GM12891 (cell line): ENCODE measurements at regions not wholly inside any gene's neighbourhood (a gene's known extent, or its start where the extent isn't known, plus 50 kb on each side); places are given as distances from the start of the nearest gene placed in this dataset.

Experiments
- DNase-seq: peaks from one replicate; pipeline ENCODE4 v3.0.0; 2011; ENCODE audit warnings: low spot score; ENCODE audit not compliant: insufficient read length
- FAIRE-seq: peaks from 2 replicates; lab custom pipeline; 2011; peaks lifted over from hg19 to GRCh38; lab: Jason Lieb, UNC
- PAX5 ChIP-seq: IDR thresholded peaks from 2 replicates; pipeline ENCODE4 v1.6.1; 2011; ENCODE audit warnings: low read length, moderate library complexity, mild to moderate bottlenecking; ENCODE audit not compliant: insufficient read depth, severe bottlenecking
- POLR2A ChIP-seq: IDR thresholded peaks from 2 replicates; pipeline ENCODE4 v1.6.1; 2011; ENCODE audit warnings: low read depth, low read length, control low read depth
- POLR2AphosphoS5 ChIP-seq: IDR thresholded peaks from 2 replicates; pipeline ENCODE4 v1.6.1; 2011; ENCODE audit warnings: low read depth, low read length, control low read depth
- POU2F2 ChIP-seq: IDR thresholded peaks from 2 replicates; pipeline ENCODE4 v1.6.1; 2011; ENCODE audit warnings: low read depth, mild to moderate bottlenecking, control low read depth, low read length, moderate library complexity
- SPI1 ChIP-seq: IDR thresholded peaks from 2 replicates; pipeline ENCODE4 v1.6.1; 2011; ENCODE audit warnings: low read depth, low read length, control low read depth
- TAF1 ChIP-seq: IDR thresholded peaks from 2 replicates; pipeline ENCODE4 v1.6.1; 2011; ENCODE audit warnings: low read depth, low read length, control low read depth

- FAIRE-seq (no peak), DNase-seq (no peak)
- TF ChIP-seq PAX5 (no peak), POLR2A (no peak), TAF1 (no peak), SPI1 (no peak), POLR2AphosphoS5 (no peak), POU2F2 (no peak)
Measured at GRCh38 chr7:31448649-31449048, 65.2 kb upstream of the ITPRID1 start.

- DNase-seq (no peak), FAIRE-seq (no peak)
- TF ChIP-seq PAX5: no peak
- TF ChIP-seq POLR2AphosphoS5: no peak
- TF ChIP-seq TAF1: no peak
- no peak for TF ChIP-seq POU2F2
- TF ChIP-seq POLR2A: no peak
Measured at GRCh38 chr7:31455844-31456243, 58.0 kb upstream of the ITPRID1 start.

DNA sequence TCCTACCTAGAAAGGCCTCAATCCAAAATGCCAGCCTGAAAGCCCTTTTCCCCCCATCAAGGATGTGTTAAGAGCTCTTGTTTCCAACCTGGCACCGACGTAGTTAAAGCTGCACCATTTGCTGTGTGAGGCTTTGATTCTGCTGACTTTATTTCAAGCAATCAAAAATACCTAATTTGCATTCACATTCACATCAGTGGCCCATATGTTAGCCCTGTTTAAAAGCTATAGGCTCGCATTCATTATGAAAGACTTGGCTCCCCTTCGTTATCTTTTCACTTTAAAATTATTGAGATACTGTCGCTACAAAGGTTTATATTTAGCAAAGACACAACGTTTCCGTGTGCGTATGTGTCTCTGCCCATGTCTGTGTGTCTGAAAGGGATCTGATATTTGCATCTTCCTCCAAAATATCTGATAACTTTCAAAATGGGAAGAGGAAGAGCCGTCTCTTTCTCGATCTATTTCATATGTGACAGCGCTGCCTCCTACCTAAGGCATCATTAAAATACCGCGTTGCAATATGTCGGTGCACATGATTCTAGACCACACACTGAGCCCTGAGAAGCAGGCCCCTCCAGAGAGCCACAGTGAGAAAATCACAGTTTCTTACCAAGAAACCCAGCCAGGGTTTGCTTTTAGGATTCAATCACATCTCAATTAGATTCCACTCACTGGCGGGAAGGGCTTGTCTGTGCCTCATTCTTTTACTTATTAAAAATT lies 57.1 kb upstream of the ITPRID1 start:
- TF ChIP-seq POLR2A (no peak), POLR2AphosphoS5 (no peak), SPI1 (no peak), PAX5 (no peak), TAF1 (no peak)
- DNase-seq (no peak), FAIRE-seq (no peak)

GRCh38 chr7:31457551-31457950 lies 56.3 kb upstream of the ITPRID1 start:
- TF ChIP-seq POLR2AphosphoS5 (no peak), TAF1 (no peak), PAX5 (no peak), SPI1 (no peak), POU2F2 (no peak), POLR2A (no peak)
- FAIRE-seq (no peak), DNase-seq (no peak)

DNA sequence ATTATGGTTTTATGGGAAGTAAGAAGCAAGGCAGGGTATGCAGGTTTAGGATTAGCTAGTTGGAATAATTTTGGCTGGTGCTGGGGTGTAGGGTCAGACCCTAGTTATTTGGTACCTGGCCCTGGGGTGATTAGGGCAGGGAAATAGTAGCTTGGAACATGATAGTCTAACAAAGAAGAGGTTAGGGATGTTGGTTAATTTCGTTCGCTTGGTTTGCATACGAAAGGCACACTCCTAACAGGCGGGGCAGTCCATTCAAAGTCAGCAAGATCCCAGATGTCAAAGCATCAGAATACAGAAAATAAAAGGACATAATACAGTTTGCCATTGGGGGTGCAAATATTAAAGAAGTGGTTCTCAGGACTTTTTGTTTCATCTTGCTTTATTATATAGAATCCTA lies 55.7 kb upstream of the ITPRID1 start:
- TF ChIP-seq PAX5: no peak
- no peak for DNase-seq
- FAIRE-seq: no peak

- DNase-seq (no peak), FAIRE-seq (no peak)
- no peak for TF ChIP-seq TAF1
- no peak for TF ChIP-seq SPI1
- TF ChIP-seq PAX5: no peak
- TF ChIP-seq POLR2AphosphoS5: no peak
- TF ChIP-seq POLR2A: no peak
- no peak for TF ChIP-seq POU2F2
Measured at GRCh38 chr7:31462636-31463035, 51.3 kb upstream of the ITPRID1 start.
